GM12878 (cell line): ENCODE measurements at regions not wholly inside any gene's neighbourhood (a gene's known extent, or its start where the extent isn't known, plus 50 kb on each side); places are given as distances from the start of the nearest gene placed in this dataset.

Experiments
- ATAC-seq: fragments of 200-7000 bp; cut with Tn5 transposase; 3 replicates; pipeline ENCODE4 v1.9.1; 2020; ENCODE audit warnings: mild to moderate bottlenecking, moderate library complexity
- BruUV-seq: library from RNA; stranded (reverse); fragments of 400-500 nt; replicated peaks from 2 replicates; lab custom pipeline; 2021; lab: Mats Ljungman, UMichigan
- CTCF ChIA-PET: fragments of 300-600 bp; sonication (Branson Sonifier 250); formaldehyde crosslinking; extraction: SDS; loops from one replicate; lab custom pipeline; 2021; ENCODE audit warnings: inconsistent platforms; lab: Yijun Ruan, JAX
- POLR2A ChIA-PET: fragments of 350-600 bp; formaldehyde crosslinking; extraction: SDS; loops from one replicate; lab custom pipeline; 2021; ENCODE audit warnings: inconsistent platforms; lab: Charles Lee
- RAD21 ChIA-PET: fragments of 300-600 bp; sonication (Branson Sonifier 250); formaldehyde crosslinking; loops from one replicate; lab custom pipeline; 2023; ENCODE audit warnings: antibody characterized with exemption; ENCODE audit not compliant: unreplicated experiment; lab: Charles Lee
- SMC1A ChIA-PET: fragments of 300-600 bp; sonication (Branson Sonifier 250); formaldehyde crosslinking; loops from one replicate; lab custom pipeline; 2023; ENCODE audit not compliant: unreplicated experiment, uncharacterized antibody; lab: Charles Lee
- DNase-seq: peaks from one replicate; pipeline ENCODE4 v3.0.0-alpha.2; 2011; ENCODE audit warnings: low read depth, low spot score
- FAIRE-seq: peaks from 3 replicates; lab custom pipeline; 2011; peaks lifted over from hg19 to GRCh38; lab: Jason Lieb, UNC
- H2AFZ ChIP-seq: 2 replicates; pipeline ENCODE4 v1.6.0; 2011; ENCODE audit warnings: low read depth, low read length, control low read depth; ENCODE audit not compliant: control insufficient read depth
- H3K27ac ChIP-seq: 2 replicates; pipeline ENCODE4 v1.5.1; 2011; ENCODE audit warnings: control low read depth; ENCODE audit not compliant: control insufficient read depth, insufficient read depth
- H3K27me3 ChIP-seq, 2 experiments: replicated peaks in 1 of 2; 2 replicates each; pipeline versions ENCODE4 v1.6.0 to v1.6.1; 2011; ENCODE audit warnings: low read length in 1 of 2; ENCODE audit not compliant: control insufficient read depth in 2 of 2, insufficient read depth in 2 of 2
- H3K36me3 ChIP-seq, 2 experiments: 2 replicates each; pipeline ENCODE4 v1.5.1; 2011; ENCODE audit warnings: low read length in 1 of 2; ENCODE audit not compliant: control insufficient read depth in 2 of 2, insufficient read depth in 2 of 2
- H3K4me1 ChIP-seq: 2 replicates; pipeline ENCODE4 v1.6.1; 2011; ENCODE audit warnings: mild to moderate bottlenecking, low read length, moderate library complexity, mixed read lengths; ENCODE audit not compliant: control insufficient read depth, insufficient read depth
- H3K4me2 ChIP-seq: 2 replicates; pipeline ENCODE4 v1.6.0; 2011; ENCODE audit warnings: control low read depth; ENCODE audit not compliant: control insufficient read depth, insufficient read depth
- H3K4me3 ChIP-seq: fragments of 200-600 bp; sonication (generic); 2 replicates; pipeline ENCODE4 v1.5.1; 2016
- H3K79me2 ChIP-seq: 2 replicates; pipeline ENCODE4 v1.6.0; 2011; ENCODE audit warnings: low read length; ENCODE audit not compliant: control insufficient read depth, insufficient read depth
- H3K9ac ChIP-seq: 2 replicates; pipeline ENCODE4 v1.8.0; 2011; ENCODE audit warnings: low read length, control low read depth, mixed read lengths; ENCODE audit not compliant: control insufficient read depth, insufficient read depth
- H3K9me3 ChIP-seq: replicated peaks from 3 replicates; pipeline ENCODE4 v1.5.1; 2011; ENCODE audit warnings: mild to moderate bottlenecking, low read length; ENCODE audit not compliant: control insufficient read depth, insufficient read depth
- H4K20me1 ChIP-seq: 2 replicates; pipeline ENCODE4 v1.6.0; 2011; ENCODE audit not compliant: control insufficient read depth, insufficient read depth
- ATF7 ChIP-seq: fragments of 450-650 bp; IDR thresholded peaks from 2 replicates; pipeline ENCODE4 v1.6.1; 2016; ENCODE audit warnings: low read depth, mild to moderate bottlenecking
- BCLAF1 ChIP-seq: fragments of 450-650 bp; IDR thresholded peaks from 2 replicates; pipeline ENCODE4 v1.6.1; 2017; ENCODE audit warnings: antibody characterized with exemption, mild to moderate bottlenecking, moderate library complexity
- CHD1 ChIP-seq: IDR thresholded peaks from 2 replicates; pipeline ENCODE4 v1.6.1; 2012; ENCODE audit warnings: low read depth, low read length, improper control_type of control experiment
- ESRRA ChIP-seq: IDR thresholded peaks from 2 replicates; pipeline ENCODE4 v1.6.1; 2012; ENCODE audit warnings: mild to moderate bottlenecking, low read length, improper control_type of control experiment
- JUNB ChIP-seq: IDR thresholded peaks from 2 replicates; pipeline ENCODE4 v1.6.1; 2016; ENCODE audit warnings: antibody characterized with exemption, mild to moderate bottlenecking
- JUND ChIP-seq: IDR thresholded peaks from 2 replicates; pipeline ENCODE4 v1.6.1; 2012; ENCODE audit warnings: low read depth, mild to moderate bottlenecking, low read length, improper control_type of control experiment, moderate library complexity
- MTA3 ChIP-seq: IDR thresholded peaks from 2 replicates; pipeline ENCODE4 v1.6.1; 2012; ENCODE audit warnings: low read length, inconsistent platforms, borderline replicate concordance
- RCOR1 ChIP-seq: conservative IDR thresholded peaks from 2 replicates; pipeline ENCODE4 v1.6.1; 2012; ENCODE audit warnings: low read depth, low read length, improper control_type of control experiment
- SIX5 ChIP-seq: IDR thresholded peaks from 2 replicates; pipeline ENCODE4 v1.6.1; 2011; ENCODE audit warnings: mild to moderate bottlenecking, low read depth, low read length, moderate library complexity; ENCODE audit not compliant: severe bottlenecking
- SPI1 ChIP-seq: IDR thresholded peaks from 2 replicates; pipeline ENCODE4 v1.6.1; 2011; ENCODE audit warnings: low read depth, mild to moderate bottlenecking, low read length, moderate library complexity, borderline replicate concordance; ENCODE audit not compliant: insufficient read depth
- SREBF1 ChIP-seq: IDR thresholded peaks from 2 replicates; pipeline ENCODE4 v1.6.1; 2012; ENCODE audit warnings: mild to moderate bottlenecking, low read length
- SRF ChIP-seq, 2 experiments: IDR thresholded peaks; 2 replicates each; pipeline ENCODE4 v1.6.1; 2011; ENCODE audit warnings: low read depth in 2 of 2, low read length in 2 of 2, mild to moderate bottlenecking in 1 of 2, moderate library complexity in 1 of 2
- TAF1 ChIP-seq: IDR thresholded peaks from 2 replicates; pipeline ENCODE4 v1.6.1; 2011; ENCODE audit warnings: mild to moderate bottlenecking, low read depth, low read length, borderline replicate concordance
- TCF3 ChIP-seq: IDR thresholded peaks from 2 replicates; pipeline ENCODE4 v1.6.1; 2012; ENCODE audit warnings: low read depth, mild to moderate bottlenecking, low read length, borderline replicate concordance; ENCODE audit not compliant: insufficient read depth
- ZZZ3 ChIP-seq: IDR thresholded peaks from 2 replicates; pipeline ENCODE4 v1.6.1; 2011; ENCODE audit warnings: low read depth; ENCODE audit not compliant: control insufficient read depth, insufficient read length
- WGBS: methylation state at CpG from one replicate; pipeline ENCODE4 v1.1.6; 2016; ENCODE audit warnings: low lambda C conversion rate; ENCODE audit not compliant: insufficient replicate concordance, insufficient coverage; ENCODE audit errors: missing lambda C conversion rate; 5-methylcytosine and 5-hydroxymethylcytosine counted together
- in situ Hi-C: fragments of 300-500 bp; cut with MboI; formaldehyde crosslinking; loops from 9 replicates; pipeline ENCODE4 v1.14.3; 2018; ENCODE audit warnings: mixed read lengths
- intact Hi-C: fragments of 100-400 bp; cut with micrococcal nuclease; formaldehyde crosslinking; loops from one replicate; pipeline ENCODE4 v1.14.2; 2022; ENCODE audit not compliant: unreplicated experiment
- TF ChIP-seq, protein P1 (sequence below): fragments of 450-650 bp; formaldehyde crosslinking; IDR thresholded peaks from 2 replicates; pipeline ENCODE4 v1.5.0; 2022; ENCODE audit warnings: mild to moderate bottlenecking, missing genetic modification characterization

DNA sequence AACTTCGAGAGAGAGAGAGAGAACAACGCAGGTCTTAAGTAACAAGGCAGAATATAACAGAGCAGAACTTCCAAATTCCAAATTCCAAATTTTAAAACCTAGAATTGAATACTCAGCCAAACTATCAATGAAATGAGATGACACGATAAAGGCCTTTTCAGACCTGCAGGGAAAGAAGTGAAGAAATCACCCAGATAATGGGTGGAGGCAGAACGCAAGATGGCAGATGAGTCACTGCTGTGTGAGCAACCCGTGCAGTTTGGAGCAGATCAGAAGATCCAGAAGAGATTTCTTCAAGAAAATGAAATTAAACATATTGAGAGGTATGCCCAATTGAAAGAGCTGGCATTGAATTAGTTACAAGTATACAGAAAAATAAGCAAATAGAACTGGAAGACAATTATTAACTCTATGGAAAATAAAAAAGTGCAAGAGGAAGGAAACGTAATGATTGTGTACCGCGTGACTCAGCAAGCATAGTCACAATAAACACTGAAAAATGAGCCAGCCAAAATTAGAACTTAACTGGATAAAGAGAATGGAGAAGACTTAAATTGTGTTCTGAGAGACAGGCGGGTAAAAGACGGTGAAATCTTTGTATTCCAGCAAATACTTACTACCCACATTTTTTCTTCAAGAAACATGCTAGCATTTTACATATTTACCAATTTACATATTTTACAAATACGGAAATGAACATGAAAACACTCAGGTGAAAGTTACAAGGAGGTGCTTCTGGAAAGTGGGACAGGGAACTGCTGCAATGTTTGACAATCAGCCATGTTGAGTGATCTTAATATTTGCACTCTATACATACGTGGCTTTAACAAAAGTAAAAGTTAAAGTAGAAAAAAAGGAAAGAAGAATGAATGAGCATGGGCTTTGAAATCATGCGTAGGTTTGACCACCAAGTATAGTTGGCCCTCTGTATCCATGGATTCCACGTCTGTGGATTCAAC lies 87.9 kb upstream of the CDYL start:
- no peaks in the 10 kb centered on the region for H3K36me3 ChIP-seq
- ChIA-PET CTCF (no interaction called here), RAD21 (no interaction called here), POLR2A (no interaction called here), SMC1A (no interaction called here)
- no peak overlapping the region for H3K27ac ChIP-seq
- WGBS = 45% methylated on average over 14 of the region's 14 CpGs
- H4K20me1 ChIP-seq = no peaks in the 10 kb centered on the region
- ATAC-seq (no peak), DNase-seq (no peak), FAIRE-seq (no peak)
- H2AFZ ChIP-seq = no peak overlapping the region
- intact Hi-C loops (no loop called here), in situ Hi-C loops (no loop called here)
- no peaks in the 10 kb centered on the region for H3K9me3 ChIP-seq
- no peaks in the 10 kb centered on the region for H3K4me1 ChIP-seq
- H3K79me2 ChIP-seq = no peaks in the 10 kb centered on the region
- no peak overlapping the region for H3K4me2 ChIP-seq
- H3K9ac ChIP-seq = no peak overlapping the region
- no TSS peak for BruUV-seq
- no peak overlapping the region for H3K4me3 ChIP-seq
- H3K27me3 ChIP-seq = no peaks in the 10 kb centered on the region
- no peak for TF ChIP-seq SIX5
- no peak for TF ChIP-seq SRF (IDR thresholded peaks at IDR 0.05; ENCODE audit: low read depth in 2 of 2, low read length in 2 of 2)
- no peak for TF ChIP-seq MTA3
- TF ChIP-seq ATF7 = no peak
- no peak for TF ChIP-seq ESRRA
- TF ChIP-seq, protein P1, sequence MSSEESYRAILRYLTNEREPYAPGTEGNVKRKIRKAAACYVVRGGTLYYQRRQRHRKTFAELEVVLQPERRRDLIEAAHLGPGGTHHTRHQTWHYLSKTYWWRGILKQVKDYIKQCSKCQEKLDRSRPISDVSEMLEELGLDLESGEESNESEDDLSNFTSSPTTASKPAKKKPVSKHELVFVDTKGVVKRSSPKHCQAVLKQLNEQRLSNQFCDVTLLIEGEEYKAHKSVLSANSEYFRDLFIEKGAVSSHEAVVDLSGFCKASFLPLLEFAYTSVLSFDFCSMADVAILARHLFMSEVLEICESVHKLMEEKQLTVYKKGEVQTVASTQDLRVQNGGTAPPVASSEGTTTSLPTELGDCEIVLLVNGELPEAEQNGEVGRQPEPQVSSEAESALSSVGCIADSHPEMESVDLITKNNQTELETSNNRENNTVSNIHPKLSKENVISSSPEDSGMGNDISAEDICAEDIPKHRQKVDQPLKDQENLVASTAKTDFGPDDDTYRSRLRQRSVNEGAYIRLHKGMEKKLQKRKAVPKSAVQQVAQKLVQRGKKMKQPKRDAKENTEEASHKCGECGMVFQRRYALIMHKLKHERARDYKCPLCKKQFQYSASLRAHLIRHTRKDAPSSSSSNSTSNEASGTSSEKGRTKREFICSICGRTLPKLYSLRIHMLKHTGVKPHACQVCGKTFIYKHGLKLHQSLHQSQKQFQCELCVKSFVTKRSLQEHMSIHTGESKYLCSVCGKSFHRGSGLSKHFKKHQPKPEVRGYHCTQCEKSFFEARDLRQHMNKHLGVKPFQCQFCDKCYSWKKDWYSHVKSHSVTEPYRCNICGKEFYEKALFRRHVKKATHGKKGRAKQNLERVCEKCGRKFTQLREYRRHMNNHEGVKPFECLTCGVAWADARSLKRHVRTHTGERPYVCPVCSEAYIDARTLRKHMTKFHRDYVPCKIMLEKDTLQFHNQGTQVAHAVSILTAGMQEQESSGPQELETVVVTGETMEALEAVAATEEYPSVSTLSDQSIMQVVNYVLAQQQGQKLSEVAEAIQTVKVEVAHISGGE = no peak
- no peak for TF ChIP-seq TAF1
- TF ChIP-seq JUNB = no peak
- TF ChIP-seq TCF3 = no peak
- TF ChIP-seq RCOR1 = no peak
- TF ChIP-seq ZZZ3 = no peak
- TF ChIP-seq SPI1 = no peak
- TF ChIP-seq JUND = no peak
- TF ChIP-seq SREBF1 = no peak
- no peak for TF ChIP-seq BCLAF1
- TF ChIP-seq CHD1 = no peak
